HG03354 (cell line): ENCODE measurements at regions not wholly inside any gene's neighbourhood (a gene's known extent, or its start where the extent isn't known, plus 50 kb on each side); places are given as distances from the start of the nearest gene placed in this dataset.

Experiments
- ATAC-seq: cut with Tn5 transposase; IDR thresholded peaks from one replicate; pipeline ENCODE4 v1.9.1; 2021; ENCODE audit warnings: mild to moderate bottlenecking; ENCODE audit not compliant: unreplicated experiment, poor library complexity, severe bottlenecking

GRCh38 chr4:77355731-77356130 lies 198.7 kb downstream of the CCNG2 start:
- ATAC-seq: no peak

GRCh38 chr4:77358315-77358928 lies 201.4 kb downstream of the CCNG2 start:
- ATAC-seq: peak; percentile 60

- no peak for ATAC-seq
Measured at GRCh38 chr4:77360451-77360850, 203.4 kb downstream of the CCNG2 start.

- ATAC-seq: peak; percentile 83
Measured at GRCh38 chr4:77366876-77367275, 209.9 kb downstream of the CCNG2 start.

- ATAC-seq: no peak
Measured at GRCh38 chr4:77367638-77368037, 210.6 kb downstream of the CCNG2 start.

DNA sequence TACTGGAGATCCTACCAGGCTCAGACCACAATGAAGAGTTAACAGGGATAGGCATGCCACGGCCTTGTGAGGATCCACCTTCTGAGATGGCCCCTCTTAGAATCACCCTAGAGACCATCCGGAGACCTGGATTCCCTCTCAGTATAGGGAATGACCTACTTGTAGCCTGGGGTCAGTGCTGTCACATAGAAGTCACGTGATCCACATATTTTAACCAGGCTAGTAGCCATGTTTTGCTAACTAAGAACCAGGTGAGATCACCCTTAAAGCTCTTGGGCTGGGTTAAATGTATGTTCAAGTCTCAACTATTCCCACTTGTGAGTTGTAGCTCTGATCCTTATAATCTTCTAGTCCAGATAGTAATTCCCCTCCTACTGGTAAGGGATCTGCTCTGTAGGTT lies 215.4 kb downstream of the CCNG2 start:
- ATAC-seq: no peak

DNA sequence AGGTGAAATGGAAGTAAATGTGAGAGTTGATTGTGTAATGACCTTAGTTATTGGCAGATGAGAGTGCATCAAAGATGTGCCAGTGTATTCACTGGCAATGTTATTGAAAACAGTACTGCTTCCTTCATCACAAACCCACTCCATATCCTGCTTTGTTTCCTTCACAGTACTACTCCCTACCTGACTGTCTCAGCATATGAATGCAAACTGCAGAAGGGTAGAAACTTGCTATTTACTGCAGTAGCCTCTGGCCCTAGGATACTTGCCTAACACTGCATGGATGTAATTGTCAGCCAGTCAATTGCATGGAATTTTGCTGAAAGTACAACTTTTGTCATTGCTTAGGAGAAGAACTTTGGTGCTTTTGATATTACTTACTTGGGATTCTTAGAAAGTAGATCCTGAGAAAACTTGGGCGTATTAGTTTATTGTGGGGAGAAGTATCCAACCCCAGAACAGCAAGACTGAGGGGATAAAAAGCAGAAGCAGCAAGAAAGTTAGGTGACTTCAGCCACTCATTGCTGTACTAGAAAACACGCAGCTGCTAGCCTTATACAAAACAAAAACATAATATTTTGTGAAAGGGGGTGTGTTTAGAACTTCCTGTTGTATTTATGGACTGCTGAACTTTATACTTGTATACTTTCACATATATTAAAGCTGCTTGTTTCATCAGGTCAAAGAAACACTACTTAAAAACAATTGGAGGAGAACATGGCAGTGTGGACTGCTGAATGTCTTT lies 219.0 kb downstream of the CCNG2 start:
- no peak for ATAC-seq

DNA sequence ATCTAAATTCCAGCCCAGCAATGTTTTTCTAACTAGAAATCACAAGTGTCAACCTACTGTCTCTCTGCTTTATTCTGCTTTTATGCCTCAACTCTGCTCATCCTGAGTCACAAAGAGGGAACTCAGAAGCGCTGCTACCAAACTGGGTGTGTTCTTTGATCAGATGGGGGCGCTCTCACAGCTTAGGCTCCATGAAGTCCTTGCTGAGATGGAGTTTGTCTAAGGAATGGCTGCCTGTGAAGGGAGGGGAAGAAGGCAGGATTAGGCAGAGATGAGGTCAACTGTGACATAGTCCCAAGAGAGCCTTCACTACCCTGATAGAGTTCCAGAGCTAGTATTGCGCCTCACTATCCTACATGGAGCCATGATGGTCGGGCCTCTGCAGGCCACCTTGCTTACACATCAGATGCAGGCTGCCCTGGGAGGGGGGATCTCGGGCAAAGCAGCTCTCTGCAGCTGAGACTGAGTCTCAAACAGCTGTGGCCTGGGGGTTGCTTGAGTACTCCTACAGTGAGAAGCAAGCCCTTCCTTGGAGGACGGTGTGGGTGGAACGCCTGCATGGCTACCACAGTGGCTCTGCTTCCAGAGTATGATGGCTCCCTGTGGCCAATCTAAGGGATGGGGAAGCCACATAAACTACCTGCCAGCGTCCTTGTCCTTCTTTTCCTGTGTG lies 219.9 kb downstream of the CCNG2 start:
- no peak for ATAC-seq

DNA sequence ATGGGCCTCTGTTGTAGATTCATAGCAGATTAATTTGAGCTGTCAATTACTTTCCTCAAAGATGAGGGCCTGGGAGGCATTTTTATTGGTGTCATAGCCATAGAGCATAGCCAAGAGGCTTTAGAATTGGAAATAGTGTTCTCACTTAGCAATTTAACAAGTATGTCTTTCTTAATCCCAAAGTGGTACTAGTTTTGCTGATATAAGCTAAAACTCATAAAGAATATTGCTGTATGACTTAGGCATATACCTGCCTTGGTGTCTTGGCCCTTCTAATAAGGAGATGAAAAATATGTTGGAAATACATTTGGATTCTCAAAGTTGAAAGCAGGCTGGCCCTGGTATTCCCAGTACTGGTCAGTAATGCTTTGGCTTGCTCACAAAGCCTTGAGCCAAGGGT lies 221.5 kb upstream of the CXCL13 start:
- ATAC-seq: no peak

- peak; percentile 80 for ATAC-seq
Measured at GRCh38 chr4:77385124-77385969, 220.3 kb upstream of the CXCL13 start.

- no peak for ATAC-seq
Measured at GRCh38 chr4:77393996-77394395, 211.6 kb upstream of the CXCL13 start.

GRCh38 chr4:77395481-77395880 lies 210.1 kb upstream of the CXCL13 start:
- no peak for ATAC-seq

- ATAC-seq: no peak
Measured at GRCh38 chr4:77398256-77398655, 207.4 kb upstream of the CXCL13 start.

GRCh38 chr4:77399831-77400230 lies 205.8 kb upstream of the CXCL13 start:
- no peak for ATAC-seq

- ATAC-seq: no peak
Measured at GRCh38 chr4:77413766-77414165, 191.9 kb upstream of the CXCL13 start.

- no peak for ATAC-seq
Measured at GRCh38 chr4:77415689-77416088, 189.9 kb upstream of the CXCL13 start.

DNA sequence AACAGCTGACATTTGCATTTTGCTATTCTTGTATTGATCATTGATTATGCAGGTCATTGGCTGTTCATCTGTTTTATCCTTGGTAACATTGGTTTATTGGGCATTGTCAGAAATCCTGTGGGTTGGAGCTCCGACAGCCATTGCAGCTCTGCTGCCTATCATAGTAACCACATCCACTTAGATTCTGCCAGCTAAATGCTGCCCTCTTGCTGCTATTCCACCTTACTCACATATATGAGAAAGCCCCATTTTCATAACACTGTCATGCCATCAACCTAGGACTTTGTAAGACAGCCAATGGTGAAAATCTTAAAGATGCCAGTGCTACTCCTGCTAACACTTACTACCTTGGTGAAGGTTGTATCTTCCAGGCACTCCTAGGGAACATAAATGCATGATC lies 187.3 kb upstream of the CXCL13 start:
- ATAC-seq: no peak

DNA sequence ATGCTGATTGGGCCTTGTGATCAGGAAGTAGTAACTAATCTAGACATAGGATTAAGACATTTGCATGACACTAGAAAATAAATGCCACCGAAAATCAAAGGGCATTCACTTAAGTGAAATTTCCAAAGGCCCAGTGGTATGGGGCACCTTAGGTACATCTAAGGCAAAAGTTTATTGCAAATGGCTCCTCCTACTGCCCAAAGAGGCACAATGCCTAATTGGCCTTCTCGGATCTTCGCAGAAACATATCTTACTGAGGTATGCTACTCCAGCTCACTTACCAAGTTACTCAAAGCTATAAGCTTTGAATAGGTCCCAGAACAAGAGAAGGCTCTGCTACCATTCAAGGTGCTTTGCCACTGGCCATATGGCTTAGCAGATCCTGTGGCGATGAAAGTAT lies 174.8 kb upstream of the CXCL13 start:
- no peak for ATAC-seq

GRCh38 chr4:77431546-77431945 lies 174.1 kb upstream of the CXCL13 start:
- no peak for ATAC-seq

- no peak for ATAC-seq
Measured at GRCh38 chr4:77432717-77433417, 172.8 kb upstream of the CXCL13 start.
